OCI-LY3 (cell line): ENCODE measurements at regions not wholly inside any gene's neighbourhood (a gene's known extent, or its start where the extent isn't known, plus 50 kb on each side); places are given as distances from the start of the nearest gene placed in this dataset.
"Not testable (repeated sequence)": the region's sequence is repeated elsewhere in the genome, so short reads cannot be mapped to it uniquely, and the experiment has no call there.

Experiments used
- H2AFZ ChIP-seq: fragments of 200-600, 300-600 bp; shearing (Covaris generic); 2 replicates; pipeline ENCODE4 v1.6.0; 2014; ENCODE audit warnings: antibody characterized with exemption, low read depth, low read length
- H3K27ac ChIP-seq: fragments of 200-600, 300-600 bp; sonication (generic); 2 replicates; pipeline ENCODE4 v1.5.1; 2014; ENCODE audit warnings: mild to moderate bottlenecking, low read length, moderate library complexity, mixed read lengths
- H3K27me3 ChIP-seq: fragments of 200-600, 300-600 bp; sonication (generic); 2 replicates; pipeline ENCODE4 v1.6.1; 2014; ENCODE audit warnings: low read depth, low read length, mixed read lengths
- H3K36me3 ChIP-seq: fragments of 200-600, 300-600 bp; sonication (generic); replicated peaks from 2 replicates; pipeline ENCODE3; 2014; ENCODE audit warnings: low read depth, low read length, mixed read lengths
- H3K4me1 ChIP-seq: fragments of 300-600, 200-600 bp; sonication (generic); 2 replicates; pipeline ENCODE4 v1.6.1; 2014; ENCODE audit warnings: low read length, mixed read lengths
- H3K4me2 ChIP-seq: fragments of 200-600, 300-600 bp; sonication (generic); 2 replicates; pipeline ENCODE4 v1.6.1; 2014; ENCODE audit warnings: low read length, mixed read lengths
- H3K4me3 ChIP-seq: fragments of 300-600, 200-600 bp; sonication (generic); 2 replicates; pipeline ENCODE4 v1.5.1; 2014; ENCODE audit warnings: antibody characterized with exemption, mild to moderate bottlenecking, low read length, moderate library complexity
- H3K79me2 ChIP-seq: fragments of 300-600, 200-600 bp; shearing (Covaris generic); 2 replicates; pipeline ENCODE4 v1.6.1; 2014; ENCODE audit warnings: mild to moderate bottlenecking, low read length, mixed read lengths
- H3K9ac ChIP-seq: fragments of 300-600, 200-600 bp; shearing (Covaris generic); 2 replicates; pipeline ENCODE4 v1.6.0; 2014; ENCODE audit warnings: mild to moderate bottlenecking, low read length, moderate library complexity
- H3K9me3 ChIP-seq: fragments of 200-600, 300-600 bp; shearing (Covaris generic); 2 replicates; pipeline ENCODE4 v1.6.1; 2014; ENCODE audit warnings: low read length, mixed read lengths; ENCODE audit not compliant: insufficient read depth
- H4K20me1 ChIP-seq: fragments of 200-600, 300-600 bp; sonication (generic); 2 replicates; pipeline ENCODE4 v1.6.1; 2016; ENCODE audit warnings: low read length, mixed read lengths; ENCODE audit not compliant: insufficient read depth
- CTCF ChIP-seq: fragments of 200-600, 300-600 bp; sonication (generic); IDR thresholded peaks from 2 replicates; pipeline ENCODE4 v1.5.1; 2014; ENCODE audit warnings: antibody characterized with exemption, low read length, low read depth
- EZH2phosphoT487 ChIP-seq: fragments of 200-600 bp; shearing (Covaris generic); IDR thresholded peaks from 2 replicates; pipeline ENCODE4 v1.6.1; 2018; ENCODE audit warnings: antibody characterized with exemption, mixed run types, low read depth

GRCh38 chr13:87191485-87191884 is 479.7 kb upstream of the SLITRK5 start:
- not testable (repeated sequence) for H2AFZ ChIP-seq, H3K36me3 ChIP-seq, H3K27ac ChIP-seq, H3K9me3 ChIP-seq, H3K4me2 ChIP-seq, H4K20me1 ChIP-seq, H3K79me2 ChIP-seq, H3K9ac ChIP-seq, H3K4me3 ChIP-seq, H3K27me3 ChIP-seq, H3K4me1 ChIP-seq

- Histone ChIP-seq H3K27ac (no peak overlapping the region), H3K4me1 (no peaks in the 10 kb centered on the region), H3K4me2 (no peak overlapping the region), H4K20me1 (no peaks in the 10 kb centered on the region), H3K79me2 (no peaks in the 10 kb centered on the region), H3K36me3 (no peaks in the 10 kb centered on the region), H3K9me3 (no peaks in the 10 kb centered on the region), H3K4me3 (no peak overlapping the region), H3K27me3 (no peaks in the 10 kb centered on the region), H2AFZ (0 out of 2 replicates have a peak overlapping the region, but pooled peaks have one; percentile 36), H3K9ac (no peak overlapping the region)
- TF ChIP-seq CTCF, result no peak
- no peak for TF ChIP-seq EZH2phosphoT487
Observed at GRCh38 chr13:87198371-87198770, 472.8 kb upstream of the SLITRK5 start.

DNA sequence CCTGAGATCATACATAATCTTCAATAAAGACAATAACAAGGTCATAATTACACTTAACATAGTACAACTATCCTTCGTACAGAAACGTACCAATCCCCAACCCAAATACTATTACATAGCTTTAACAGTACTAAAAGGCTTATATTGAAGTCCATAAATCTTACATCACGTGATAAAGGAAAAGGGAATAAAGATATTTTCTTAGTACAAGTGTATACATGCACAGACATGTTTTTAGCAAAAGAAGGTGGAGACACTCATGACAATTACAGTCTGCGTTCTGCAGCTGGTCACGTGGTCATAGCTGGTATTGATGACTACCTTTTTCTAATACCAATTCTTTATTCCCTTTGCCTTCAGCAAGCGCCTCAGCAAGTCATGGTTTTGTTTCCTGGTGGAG is 464.5 kb upstream of the SLITRK5 start:
- Histone ChIP-seq H2AFZ (no peak overlapping the region), H3K79me2 (no peaks in the 10 kb centered on the region), H4K20me1 (no peaks in the 10 kb centered on the region), H3K27me3 (no peaks in the 10 kb centered on the region), H3K4me1 (no peaks in the 10 kb centered on the region), H3K9ac (no peak overlapping the region), H3K36me3 (no peaks in the 10 kb centered on the region), H3K4me2 (no peak overlapping the region), H3K27ac (no peak overlapping the region), H3K9me3 (no peaks in the 10 kb centered on the region), H3K4me3 (no peak overlapping the region)
- TF ChIP-seq CTCF, result no peak
- no peak for TF ChIP-seq EZH2phosphoT487

- Histone ChIP-seq H2AFZ (no peak overlapping the region), H4K20me1 (no peaks in the 10 kb centered on the region), H3K4me2 (no peak overlapping the region), H3K9me3 (no peaks in the 10 kb centered on the region), H3K79me2 (no peaks in the 10 kb centered on the region), H3K27ac (no peak overlapping the region), H3K36me3 (no peaks in the 10 kb centered on the region), H3K27me3 (no peaks in the 10 kb centered on the region), H3K4me3 (no peak overlapping the region), H3K4me1 (no peaks in the 10 kb centered on the region), H3K9ac (no peak overlapping the region)
- TF ChIP-seq CTCF (no peak), EZH2phosphoT487 (no peak)
Observed at GRCh38 chr13:87207280-87208003, 463.7 kb upstream of the SLITRK5 start.
